ENCODE measurements at regions not wholly inside any gene's neighbourhood (a gene's known extent, or its start where the extent isn't known, plus 50 kb on each side); places are given as distances from the start of the nearest gene placed in this dataset.

DNA sequence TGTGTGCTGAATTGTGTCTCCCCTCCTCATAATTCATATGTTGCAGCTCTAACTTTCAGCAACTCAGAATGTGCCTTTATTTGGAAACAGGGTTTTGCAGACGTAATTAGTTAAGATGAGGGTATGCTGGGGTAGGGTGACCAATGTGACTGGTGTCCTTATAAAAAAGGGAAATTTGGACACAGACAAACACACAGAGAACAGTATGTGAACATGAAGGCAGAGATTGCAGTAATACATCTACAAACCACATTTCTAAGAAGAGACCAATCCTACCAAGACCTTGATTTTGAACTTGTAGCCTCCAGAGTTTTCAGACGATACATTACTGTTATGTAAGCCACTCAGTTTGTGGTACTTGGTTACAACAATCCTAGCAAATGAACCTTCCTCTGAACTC lies 817.8 kb downstream of the TUSC7 start:
- TF ChIP-seq, protein P1, sequence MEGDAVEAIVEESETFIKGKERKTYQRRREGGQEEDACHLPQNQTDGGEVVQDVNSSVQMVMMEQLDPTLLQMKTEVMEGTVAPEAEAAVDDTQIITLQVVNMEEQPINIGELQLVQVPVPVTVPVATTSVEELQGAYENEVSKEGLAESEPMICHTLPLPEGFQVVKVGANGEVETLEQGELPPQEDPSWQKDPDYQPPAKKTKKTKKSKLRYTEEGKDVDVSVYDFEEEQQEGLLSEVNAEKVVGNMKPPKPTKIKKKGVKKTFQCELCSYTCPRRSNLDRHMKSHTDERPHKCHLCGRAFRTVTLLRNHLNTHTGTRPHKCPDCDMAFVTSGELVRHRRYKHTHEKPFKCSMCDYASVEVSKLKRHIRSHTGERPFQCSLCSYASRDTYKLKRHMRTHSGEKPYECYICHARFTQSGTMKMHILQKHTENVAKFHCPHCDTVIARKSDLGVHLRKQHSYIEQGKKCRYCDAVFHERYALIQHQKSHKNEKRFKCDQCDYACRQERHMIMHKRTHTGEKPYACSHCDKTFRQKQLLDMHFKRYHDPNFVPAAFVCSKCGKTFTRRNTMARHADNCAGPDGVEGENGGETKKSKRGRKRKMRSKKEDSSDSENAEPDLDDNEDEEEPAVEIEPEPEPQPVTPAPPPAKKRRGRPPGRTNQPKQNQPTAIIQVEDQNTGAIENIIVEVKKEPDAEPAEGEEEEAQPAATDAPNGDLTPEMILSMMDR (IDR thresholded peaks at IDR 0.05) = no peak
- TF ChIP-seq POLR2A (IDR thresholded peaks at IDR 0.05) = no peak
- DNase-seq = no peak
- Histone ChIP-seq H3K36me3 (replicated peaks in 1 of 2) (no peaks in the 10 kb centered on the region), H3K4me3 (no peak overlapping the region), H3K4me1 (replicated peaks in 1 of 2) (peaks cover 0 to 26% of the 10 kb centered on the region in 2 donors), H3K27ac (no peak overlapping the region), H3K27me3 (no peaks in the 10 kb centered on the region), H3K9me3 (replicated peaks in 1 of 3) (no peaks in the 10 kb centered on the region)
- 63 to 70% (median 64%) methylated on average over 2 of the region's 2 CpGs for WGBS, 4 donors
- intact Hi-C loops (cut with DNase I) = no loop called here

DNA sequence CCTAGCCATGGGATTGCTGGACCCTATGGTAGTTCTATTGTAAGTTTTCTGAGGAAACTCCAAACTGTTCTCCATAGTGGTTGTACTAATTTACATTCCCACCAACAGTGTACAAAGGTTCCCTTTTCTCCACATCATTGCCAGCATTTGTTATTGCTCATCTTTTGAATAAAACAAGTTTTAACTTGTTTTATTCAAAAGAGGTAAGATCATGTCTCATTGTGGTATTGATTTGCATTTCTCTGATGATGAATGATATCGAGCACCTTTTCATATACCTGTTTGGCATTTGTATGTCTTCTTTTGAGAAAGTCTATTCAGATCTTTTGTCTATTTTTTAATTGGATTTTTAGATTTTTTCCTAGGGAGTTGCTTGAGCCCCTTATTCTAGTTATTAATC lies 819.1 kb downstream of the TUSC7 start:
- TF ChIP-seq POLR2A (IDR thresholded peaks at IDR 0.05) = no peak
- TF ChIP-seq, protein P1 (IDR thresholded peaks at IDR 0.05) = no peak
- H3K4me1 ChIP-seq (replicated peaks in 1 of 2) = peaks cover 0 to 26% of the 10 kb centered on the region in 2 donors
- H3K27ac ChIP-seq = no peak overlapping the region
- no peaks in the 10 kb centered on the region for H3K9me3 ChIP-seq (replicated peaks in 1 of 3)
- intact Hi-C loops (cut with DNase I) = no loop called here
- DNase-seq = no peak
- WGBS, 4 donors = 87 to 100% (median 95%) methylated on average over 1 of the region's 1 CpG
- H3K4me3 ChIP-seq = no peak overlapping the region
- H3K36me3 ChIP-seq (replicated peaks in 1 of 2) = no peaks in the 10 kb centered on the region
- H3K27me3 ChIP-seq = no peaks in the 10 kb centered on the region

DNA sequence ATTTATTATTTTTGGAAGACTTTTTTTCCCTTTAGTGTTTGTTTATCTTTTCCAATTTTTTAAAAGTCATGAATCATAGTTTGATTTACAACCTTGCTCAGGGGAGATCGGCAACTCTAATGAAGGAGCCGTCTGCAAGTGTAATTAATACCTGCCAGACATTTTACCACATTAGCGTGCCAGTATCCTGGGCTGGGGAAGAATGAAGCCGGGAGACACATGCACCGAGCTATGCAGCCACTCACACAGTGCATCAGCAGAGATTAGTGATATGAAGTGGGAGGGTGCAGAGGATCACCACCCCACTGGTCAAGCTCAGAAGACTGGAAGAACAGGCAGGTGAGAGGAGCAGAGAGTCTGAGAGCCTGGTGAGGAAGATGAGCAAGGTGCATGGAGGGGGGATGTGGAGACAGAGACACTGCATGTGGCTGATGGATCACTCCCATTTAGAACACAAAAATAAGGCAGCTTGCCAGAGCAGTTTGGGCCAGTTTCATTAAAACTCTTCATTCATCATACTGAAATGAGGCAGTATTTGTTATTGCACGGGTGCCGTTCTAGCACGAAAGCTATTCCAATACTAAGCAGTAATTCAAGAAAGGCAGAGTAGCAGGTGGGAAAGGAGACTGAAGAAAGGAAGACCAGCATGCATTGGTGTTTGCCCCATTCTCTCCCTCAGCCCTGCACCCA lies 821.6 kb downstream of the TUSC7 start:
- no peak overlapping the region for H3K27ac ChIP-seq
- H3K9me3 ChIP-seq (replicated peaks in 1 of 3) = no peaks in the 10 kb centered on the region
- DNase-seq = peak in 3 of 7 donors; percentile 2 to 52 (median 16)
- H3K4me1 ChIP-seq (replicated peaks in 1 of 2) = peaks cover 0 to 21% of the 10 kb centered on the region in 2 donors
- intact Hi-C loops (cut with DNase I) = no loop called here
- no peak for TF ChIP-seq POLR2A (IDR thresholded peaks at IDR 0.05)
- TF ChIP-seq, protein P1 (IDR thresholded peaks at IDR 0.05) = no peak
- 16 to 34% (median 33%) methylated on average over 8 of the region's 8 CpGs for WGBS, 4 donors
- H3K36me3 ChIP-seq (replicated peaks in 1 of 2) = no peaks in the 10 kb centered on the region
- no peak overlapping the region for H3K4me3 ChIP-seq
- H3K27me3 ChIP-seq = no peaks in the 10 kb centered on the region

DNA sequence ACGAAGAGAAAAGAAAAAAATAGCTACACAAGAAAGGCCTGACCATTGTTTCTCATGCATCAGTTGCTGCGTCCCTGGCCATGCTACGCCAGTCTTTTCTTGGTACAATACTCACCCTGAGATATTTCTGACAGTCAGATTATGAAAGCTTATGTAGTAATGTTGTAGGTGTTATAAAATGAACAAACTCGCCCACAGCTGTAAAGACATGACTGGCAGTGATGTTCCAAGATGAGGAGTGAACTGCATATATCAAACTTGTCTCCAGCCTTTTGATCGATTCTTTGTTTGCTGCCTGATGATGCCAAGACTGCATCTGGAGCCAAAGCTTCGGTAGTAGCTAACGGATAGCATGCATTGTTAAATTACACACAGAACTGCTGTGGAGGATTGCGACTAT lies 822.7 kb downstream of the TUSC7 start:
- 89 to 94% (median 93%) methylated on average over 8 of the region's 8 CpGs for WGBS, 4 donors
- Histone ChIP-seq H3K4me3 (no peak overlapping the region), H3K9me3 (replicated peaks in 1 of 3) (no peaks in the 10 kb centered on the region), H3K27ac (no peak overlapping the region), H3K36me3 (replicated peaks in 1 of 2) (no peaks in the 10 kb centered on the region), H3K4me1 (replicated peaks in 1 of 2) (peaks cover 0 to 14% of the 10 kb centered on the region in 2 donors), H3K27me3 (no peaks in the 10 kb centered on the region)
- DNase-seq = no peak
- TF ChIP-seq, protein P1 (IDR thresholded peaks at IDR 0.05) = no peak
- no peak for TF ChIP-seq POLR2A (IDR thresholded peaks at IDR 0.05)
- intact Hi-C loops (cut with DNase I) = no loop called here

Measured in adrenal gland (tissue), 9 donors.